H1 (cell line): ENCODE measurements at regions not wholly inside any gene's neighbourhood (a gene's known extent, or its start where the extent isn't known, plus 50 kb on each side); places are given as distances from the start of the nearest gene placed in this dataset.

Source experiments
- CEBPB ChIP-seq: IDR thresholded peaks from 2 replicates; pipeline ENCODE4 v1.6.1; 2012; ENCODE audit warnings: low read depth, low read length
- EGR1 ChIP-seq: IDR thresholded peaks from 2 replicates; pipeline ENCODE4 v1.6.1; 2011; ENCODE audit warnings: low read depth, low read length, borderline replicate concordance
- HDAC6 ChIP-seq: IDR thresholded peaks from one replicate; pipeline ENCODE4 v1.7.1; 2012; ENCODE audit warnings: low read depth, mild to moderate bottlenecking, inconsistent platforms, low read length, moderate library complexity
- JUN ChIP-seq: IDR thresholded peaks from 2 replicates; pipeline ENCODE4 v1.6.1; 2011; ENCODE audit warnings: low read depth, mild to moderate bottlenecking, improper control_type of control experiment, low read length
- JUND ChIP-seq: IDR thresholded peaks from 2 replicates; pipeline ENCODE4 v1.6.1; 2011; ENCODE audit warnings: mild to moderate bottlenecking, improper control_type of control experiment, low read length
- KDM1A ChIP-seq: fragments of 200-600, 300-600 bp; sonication (generic); IDR thresholded peaks from 2 replicates; pipeline ENCODE4 v1.7.1; 2016; ENCODE audit warnings: mild to moderate bottlenecking, low read length, borderline replicate concordance
- MAFK ChIP-seq: IDR thresholded peaks from 2 replicates; pipeline ENCODE4 v1.6.1; 2012; ENCODE audit warnings: low read depth, mild to moderate bottlenecking, improper control_type of control experiment, low read length
- RFX5 ChIP-seq: IDR thresholded peaks from 2 replicates; pipeline ENCODE4 v1.6.1; 2011; ENCODE audit warnings: low read depth, low read length, improper control_type of control experiment, borderline replicate concordance
- RNF2 ChIP-seq: fragments of 200-900, 300-1000 bp; sonication (generic); IDR thresholded peaks from 2 replicates; pipeline ENCODE4 v1.7.1; 2016; ENCODE audit warnings: borderline replicate concordance, low read depth, mild to moderate bottlenecking, antibody characterized with exemption, low read length; ENCODE audit not compliant: poor library complexity, severe bottlenecking; ENCODE audit errors: missing control alignments
- SIN3A ChIP-seq, 2 experiments: IDR thresholded peaks in 1 of 2; conservative IDR thresholded peaks in 1 of 2; 2 replicates each; pipeline ENCODE4 v1.6.1; 2011 to 2012; ENCODE audit warnings: low read length in 2 of 2, improper control_type of control experiment in 1 of 2, low read depth in 1 of 2, mild to moderate bottlenecking in 1 of 2
- SP1 ChIP-seq: IDR thresholded peaks from 2 replicates; pipeline ENCODE4 v1.6.1; 2011; ENCODE audit warnings: low read depth, low read length
- TBP ChIP-seq: IDR thresholded peaks from 2 replicates; pipeline ENCODE4 v1.6.1; 2011; ENCODE audit warnings: low read depth, low read length, improper control_type of control experiment
- YY1 ChIP-seq: IDR thresholded peaks from 2 replicates; pipeline ENCODE4 v1.6.1; 2011; ENCODE audit warnings: low read depth, mild to moderate bottlenecking, low read length
- TF ChIP-seq, protein P1 (sequence below), 3 experiments: IDR thresholded peaks; 1 replicate in 2 of 3; 2 replicates in 1 of 3; pipeline versions ENCODE4 v1.5.1 to v1.6.1; 2011; ENCODE audit warnings: low read length in 3 of 3, mild to moderate bottlenecking in 3 of 3, inconsistent platforms in 2 of 3, low read depth in 1 of 3, moderate library complexity in 1 of 3; ENCODE audit not compliant: insufficient read depth in 1 of 3; ENCODE audit errors: control extremely low read depth in 1 of 3

DNA sequence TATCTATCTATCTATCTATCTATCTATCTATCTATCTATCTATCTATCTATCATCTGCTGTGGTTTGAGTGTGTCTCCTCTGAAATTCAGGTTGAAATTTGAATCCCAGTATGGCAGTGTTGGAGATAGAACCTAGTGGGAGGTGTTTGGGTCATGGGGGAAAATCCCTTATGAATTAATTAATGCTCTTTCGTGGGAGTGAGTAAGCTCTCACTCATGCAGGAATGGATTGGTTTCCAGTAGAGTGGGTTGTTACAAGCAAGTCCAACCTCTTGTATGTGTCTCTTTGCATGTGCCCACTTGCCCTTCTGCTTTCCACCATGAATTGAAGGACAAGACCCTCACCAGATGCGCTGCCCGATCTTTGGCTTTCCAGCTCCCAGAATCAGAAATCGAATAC is 113.0 kb downstream of the ANXA1 start:
- TF ChIP-seq MAFK (no peak), SP1 (no peak), JUND (no peak), HDAC6 (no peak), YY1 (no peak), JUN (no peak), RFX5 (no peak), RNF2 (no peak), EGR1 (no peak), KDM1A (no peak), CEBPB (no peak), TBP (no peak), SIN3A (conservative IDR thresholded peaks at IDR 0.05 in 1 of 2, IDR thresholded peaks at IDR 0.05 in 1 of 2; ENCODE audit: low read depth in 1 of 2, low read length in 2 of 2) (no peak)
- TF ChIP-seq, protein P1, sequence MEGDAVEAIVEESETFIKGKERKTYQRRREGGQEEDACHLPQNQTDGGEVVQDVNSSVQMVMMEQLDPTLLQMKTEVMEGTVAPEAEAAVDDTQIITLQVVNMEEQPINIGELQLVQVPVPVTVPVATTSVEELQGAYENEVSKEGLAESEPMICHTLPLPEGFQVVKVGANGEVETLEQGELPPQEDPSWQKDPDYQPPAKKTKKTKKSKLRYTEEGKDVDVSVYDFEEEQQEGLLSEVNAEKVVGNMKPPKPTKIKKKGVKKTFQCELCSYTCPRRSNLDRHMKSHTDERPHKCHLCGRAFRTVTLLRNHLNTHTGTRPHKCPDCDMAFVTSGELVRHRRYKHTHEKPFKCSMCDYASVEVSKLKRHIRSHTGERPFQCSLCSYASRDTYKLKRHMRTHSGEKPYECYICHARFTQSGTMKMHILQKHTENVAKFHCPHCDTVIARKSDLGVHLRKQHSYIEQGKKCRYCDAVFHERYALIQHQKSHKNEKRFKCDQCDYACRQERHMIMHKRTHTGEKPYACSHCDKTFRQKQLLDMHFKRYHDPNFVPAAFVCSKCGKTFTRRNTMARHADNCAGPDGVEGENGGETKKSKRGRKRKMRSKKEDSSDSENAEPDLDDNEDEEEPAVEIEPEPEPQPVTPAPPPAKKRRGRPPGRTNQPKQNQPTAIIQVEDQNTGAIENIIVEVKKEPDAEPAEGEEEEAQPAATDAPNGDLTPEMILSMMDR (IDR thresholded peaks at IDR 0.05; ENCODE audit: control extremely low read depth in 1 of 3, insufficient read depth in 1 of 3, low read depth in 1 of 3, low read length in 3 of 3), result no peak
